Activated CD8-positive, alpha-beta memory T cell treated with anti-CD3 and anti-CD28 coated beads for 24 hours (primary cell): ENCODE measurements at regions not wholly inside any gene's neighbourhood (a gene's known extent, or its start where the extent isn't known, plus 50 kb on each side); places are given as distances from the start of the nearest gene placed in this dataset.

Experiments
- DNase-seq: peaks from one replicate; pipeline ENCODE4 v3.0.0-alpha.2; 2020

GRCh38 chr13:85663856-85664255 lies 135.4 kb downstream of the SLITRK6 start:
- no peak for DNase-seq

GRCh38 chr13:85662186-85662585 lies 137.0 kb downstream of the SLITRK6 start:
- no peak for DNase-seq

- DNase-seq, result no peak
These were observed 137.5 kb downstream of the SLITRK6 start for GRCh38 chr13:85661675-85662074.

GRCh38 chr13:85659493-85659892 lies 139.7 kb downstream of the SLITRK6 start:
- no peak for DNase-seq

GRCh38 chr13:85657942-85658341 lies 141.3 kb downstream of the SLITRK6 start:
- no peak for DNase-seq

- DNase-seq, result no peak
These were observed 144.2 kb downstream of the SLITRK6 start for GRCh38 chr13:85655040-85655439.

GRCh38 chr13:85654227-85654626 lies 145.0 kb downstream of the SLITRK6 start:
- DNase-seq, result no peak

GRCh38 chr13:85653681-85654080 lies 145.5 kb downstream of the SLITRK6 start:
- DNase-seq, result no peak

GRCh38 chr13:85652491-85652890 lies 146.7 kb downstream of the SLITRK6 start:
- no peak for DNase-seq

- no peak for DNase-seq
These were observed 147.8 kb downstream of the SLITRK6 start for GRCh38 chr13:85651440-85651839.

GRCh38 chr13:85650613-85651012 lies 148.6 kb downstream of the SLITRK6 start:
- DNase-seq, result no peak

- DNase-seq, result no peak
These were observed 158.5 kb downstream of the SLITRK6 start for GRCh38 chr13:85640727-85641126.

- no peak for DNase-seq
These were observed 160.3 kb downstream of the SLITRK6 start for GRCh38 chr13:85638815-85639393.

GRCh38 chr13:85638265-85638664 lies 161.0 kb downstream of the SLITRK6 start:
- DNase-seq, result no peak

GRCh38 chr13:85632526-85633195 lies 166.6 kb downstream of the SLITRK6 start:
- no peak for DNase-seq

- DNase-seq, result no peak
These were observed 167.4 kb downstream of the SLITRK6 start for GRCh38 chr13:85631801-85632200.

- DNase-seq, result no peak
These were observed 172.6 kb downstream of the SLITRK6 start for GRCh38 chr13:85626603-85627002.

- DNase-seq, result no peak
These were observed 179.9 kb downstream of the SLITRK6 start for GRCh38 chr13:85619321-85619720.

GRCh38 chr13:85618521-85618920 lies 180.7 kb downstream of the SLITRK6 start:
- no peak for DNase-seq

GRCh38 chr13:85616275-85616674 lies 182.9 kb downstream of the SLITRK6 start:
- no peak for DNase-seq

GRCh38 chr13:85615031-85615430 lies 184.2 kb downstream of the SLITRK6 start:
- no peak for DNase-seq

- DNase-seq, result no peak
These were observed 189.2 kb downstream of the SLITRK6 start for GRCh38 chr13:85610024-85610423.

- no peak for DNase-seq
These were observed 190.9 kb downstream of the SLITRK6 start for GRCh38 chr13:85608255-85608829.

- no peak for DNase-seq
These were observed 195.5 kb downstream of the SLITRK6 start for GRCh38 chr13:85603735-85604134.

GRCh38 chr13:85601526-85601925 lies 197.7 kb downstream of the SLITRK6 start:
- DNase-seq, result no peak
